Trophoblast cell (in vitro differentiated cells and primary cell): ENCODE measurements at regions not wholly inside any gene's neighbourhood (a gene's known extent, or its start where the extent isn't known, plus 50 kb on each side); places are given as distances from the start of the nearest gene placed in this dataset.
A peak's percentile ranks its signal among the peaks of the same experiment; 100 is the strongest.

ENCODE experiments used
- DNase-seq, 2 donors: peaks; one replicate each; pipeline ENCODE4 v3.0.0-alpha.2; 2016
- H2AFZ ChIP-seq: 2 replicates; pipeline ENCODE4 v1.6.1; 2013; ENCODE audit warnings: low read length, moderate library complexity, mild to moderate bottlenecking; ENCODE audit not compliant: insufficient read depth, poor library complexity
- H2AK5ac ChIP-seq: 2 replicates; pipeline ENCODE4 v1.6.1; 2013; ENCODE audit warnings: mild to moderate bottlenecking, low read length
- H2BK120ac ChIP-seq: 2 replicates; pipeline ENCODE4 v1.6.1; 2013; ENCODE audit warnings: low read length, mild to moderate bottlenecking, moderate library complexity; ENCODE audit not compliant: insufficient read depth, poor library complexity
- H2BK12ac ChIP-seq: 2 replicates; pipeline ENCODE4 v1.6.1; 2013; ENCODE audit warnings: mild to moderate bottlenecking, low read length, moderate library complexity
- H2BK5ac ChIP-seq: 2 replicates; pipeline ENCODE4 v1.6.1; 2013; ENCODE audit warnings: low read length, low read depth, moderate library complexity, mild to moderate bottlenecking; ENCODE audit not compliant: poor library complexity
- H3K14ac ChIP-seq: 2 replicates; pipeline ENCODE4 v1.6.1; 2013; ENCODE audit warnings: mild to moderate bottlenecking, low read length
- H3K18ac ChIP-seq: 2 replicates; pipeline ENCODE4 v1.6.1; 2013; ENCODE audit warnings: mild to moderate bottlenecking, low read length
- H3K23ac ChIP-seq: 2 replicates; pipeline ENCODE4 v1.6.1; 2013; ENCODE audit warnings: low read length
- H3K27ac ChIP-seq: 2 replicates; pipeline ENCODE4 v1.5.1; 2013; ENCODE audit warnings: low read depth, mild to moderate bottlenecking, inconsistent platforms, low read length, moderate library complexity
- H3K27me3 ChIP-seq: 2 replicates; pipeline ENCODE4 v1.6.1; 2013; ENCODE audit warnings: inconsistent platforms, mild to moderate bottlenecking, low read length, moderate library complexity; ENCODE audit not compliant: insufficient read depth
- H3K36me3 ChIP-seq, 2 experiments: 1 replicate in 1 of 2; 2 replicates in 1 of 2; pipeline ENCODE4 v1.6.1; 2013; ENCODE audit warnings: low read length in 2 of 2, mild to moderate bottlenecking in 2 of 2, moderate library complexity in 1 of 2; ENCODE audit not compliant: insufficient read depth in 2 of 2, control insufficient read depth in 1 of 2
- H3K4ac ChIP-seq: 2 replicates; pipeline ENCODE4 v1.6.1; 2013; ENCODE audit warnings: low read depth, mild to moderate bottlenecking, low read length, moderate library complexity
- H3K4me1 ChIP-seq, 2 experiments: 1 replicate in 1 of 2; 2 replicates in 1 of 2; pipeline ENCODE4 v1.6.1; 2013; ENCODE audit warnings: low read length in 2 of 2, mild to moderate bottlenecking in 2 of 2, moderate library complexity in 1 of 2; ENCODE audit not compliant: insufficient read depth in 2 of 2, control insufficient read depth in 1 of 2
- H3K4me2 ChIP-seq: 2 replicates; pipeline ENCODE4 v1.6.1; 2013; ENCODE audit warnings: inconsistent platforms, mild to moderate bottlenecking, low read length, moderate library complexity
- H3K4me3 ChIP-seq: 2 replicates; pipeline ENCODE4 v1.5.1; 2013; ENCODE audit warnings: mild to moderate bottlenecking, low read depth, low read length, inconsistent platforms
- H3K79me1 ChIP-seq: one replicate; pipeline ENCODE4 v1.6.1; 2013; ENCODE audit warnings: low read length
- H3K79me2 ChIP-seq: 2 replicates; pipeline ENCODE4 v1.6.1; 2013; ENCODE audit warnings: low read length, mild to moderate bottlenecking; ENCODE audit not compliant: control insufficient read depth, insufficient read depth, poor library complexity
- H3K9ac ChIP-seq: 2 replicates; pipeline ENCODE4 v1.6.1; 2013; ENCODE audit warnings: mild to moderate bottlenecking, low read length
- H3K9me3 ChIP-seq: 2 replicates; pipeline ENCODE4 v1.6.1; 2013; ENCODE audit warnings: low read depth, mild to moderate bottlenecking, control low read depth, inconsistent platforms, low read length; ENCODE audit not compliant: insufficient read depth
- H4K12ac ChIP-seq: 2 replicates; pipeline ENCODE4 v1.6.1; 2013; ENCODE audit warnings: low read depth, mild to moderate bottlenecking, low read length, moderate library complexity
- H4K8ac ChIP-seq: 2 replicates; pipeline ENCODE4 v1.6.1; 2013; ENCODE audit warnings: low read depth, mild to moderate bottlenecking, low read length, moderate library complexity
- H4K91ac ChIP-seq: one replicate; pipeline ENCODE4 v1.6.1; 2013; ENCODE audit warnings: low read depth, mild to moderate bottlenecking, low read length, moderate library complexity
- WGBS: extraction: QIAGEN DNeasy Blood & Tissue Kit; methylation state at CpG from one replicate; pipeline ENCODE4 v1.1.7; 2013; ENCODE audit warnings: missing lambda C conversion rate; ENCODE audit not compliant: insufficient read length, insufficient coverage; ENCODE audit errors: extremely low coverage; 5-methylcytosine and 5-hydroxymethylcytosine counted together

DNA sequence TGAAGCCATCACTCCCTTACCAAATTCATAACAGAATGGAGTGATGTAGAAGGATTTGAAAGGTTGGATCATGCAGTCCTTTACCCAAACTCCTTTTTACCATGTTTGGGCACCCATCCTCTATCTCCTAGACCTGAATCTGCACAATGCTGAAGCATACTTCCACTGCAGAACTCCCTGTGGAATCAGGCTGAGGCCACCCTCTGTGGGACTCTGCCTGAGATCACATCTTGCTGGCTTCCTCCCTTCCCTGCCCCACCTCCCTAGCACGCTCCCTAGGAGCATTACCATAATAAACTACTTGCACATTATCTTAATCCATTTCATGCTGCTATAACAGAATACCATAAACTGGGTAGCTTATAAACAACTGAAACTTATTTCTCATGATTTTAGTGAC is 68.4 kb upstream of the VSTM2B start:
- peaks cover 6% of the 10 kb centered on the region for H3K9me3 ChIP-seq
- no peak overlapping the region for H3K23ac ChIP-seq
- no peaks in the 10 kb centered on the region for H3K4me1 ChIP-seq
- H2BK120ac ChIP-seq: no peak overlapping the region
- no peak overlapping the region for H2BK12ac ChIP-seq
- H3K18ac ChIP-seq: no peak overlapping the region
- H2AFZ ChIP-seq: no peak overlapping the region
- no peak overlapping the region for H4K91ac ChIP-seq
- no peak overlapping the region for H2BK5ac ChIP-seq
- H3K27ac ChIP-seq: no peak overlapping the region
- no peaks in the 10 kb centered on the region for H3K27me3 ChIP-seq
- H3K14ac ChIP-seq: no peak overlapping the region
- H2AK5ac ChIP-seq: no peak overlapping the region
- no peak overlapping the region for H3K4me3 ChIP-seq
- H3K9ac ChIP-seq: no peak overlapping the region
- no peaks in the 10 kb centered on the region for H3K79me2 ChIP-seq
- no peak overlapping the region for H3K4me2 ChIP-seq
- no peaks in the 10 kb centered on the region for H3K36me3 ChIP-seq
- no peaks in the 10 kb centered on the region for H3K79me1 ChIP-seq
- DNase-seq: no peak
- H4K8ac ChIP-seq: no peak overlapping the region
- no CpG with 5 or more reads among the region's 1 CpG for WGBS
- no peak overlapping the region for H4K12ac ChIP-seq
- H3K4ac ChIP-seq: no peak overlapping the region

DNA sequence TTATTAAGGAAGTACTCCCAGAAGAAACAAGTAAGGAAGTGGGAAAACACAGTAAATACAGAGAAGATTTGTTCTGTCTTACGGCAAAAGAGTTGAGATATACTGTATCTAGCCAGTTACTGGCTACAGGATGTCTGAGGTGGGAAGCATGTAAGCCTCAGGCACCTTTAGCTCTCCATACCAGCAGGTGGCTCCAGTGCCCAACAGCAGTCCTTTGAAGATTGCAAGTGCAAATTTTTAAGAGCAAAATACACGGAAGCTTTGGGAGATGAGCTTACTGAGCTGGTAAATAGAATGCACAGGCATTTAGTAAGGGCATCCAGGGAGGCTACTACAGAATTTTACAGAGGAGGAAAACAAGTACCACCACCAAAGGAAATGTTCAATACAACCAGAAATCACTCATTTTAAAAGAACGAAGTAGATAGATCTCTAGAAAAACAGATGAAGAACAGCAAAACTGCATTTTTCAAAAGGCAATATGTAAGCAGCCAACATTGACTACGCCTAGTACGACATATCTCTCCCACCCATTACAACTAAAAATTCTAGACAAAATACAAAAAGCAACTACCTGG is 57.9 kb upstream of the VSTM2B start:
- H4K12ac ChIP-seq: no peak overlapping the region
- H3K18ac ChIP-seq: no peak overlapping the region
- no peaks in the 10 kb centered on the region for H3K79me1 ChIP-seq
- no peak overlapping the region for H2AK5ac ChIP-seq
- H3K79me2 ChIP-seq: no peaks in the 10 kb centered on the region
- H3K4me2 ChIP-seq: no peak overlapping the region
- no peak overlapping the region for H3K4ac ChIP-seq
- H3K14ac ChIP-seq: no peak overlapping the region
- no peak overlapping the region for H3K23ac ChIP-seq
- H3K36me3 ChIP-seq: no peaks in the 10 kb centered on the region
- no peak overlapping the region for H2BK12ac ChIP-seq
- no peaks in the 10 kb centered on the region for H3K9me3 ChIP-seq
- no peak overlapping the region for H2AFZ ChIP-seq
- no peak overlapping the region for H2BK120ac ChIP-seq
- no CpG with 5 or more reads among the region's 5 CpGs for WGBS
- H3K4me1 ChIP-seq: no peaks in the 10 kb centered on the region
- H3K27me3 ChIP-seq: no peaks in the 10 kb centered on the region
- H4K8ac ChIP-seq: no peak overlapping the region
- H3K4me3 ChIP-seq: no peak overlapping the region
- no peak overlapping the region for H4K91ac ChIP-seq
- peak; percentile 13 to 21 for DNase-seq
- no peak overlapping the region for H2BK5ac ChIP-seq
- no peak overlapping the region for H3K27ac ChIP-seq
- H3K9ac ChIP-seq: no peak overlapping the region

DNA sequence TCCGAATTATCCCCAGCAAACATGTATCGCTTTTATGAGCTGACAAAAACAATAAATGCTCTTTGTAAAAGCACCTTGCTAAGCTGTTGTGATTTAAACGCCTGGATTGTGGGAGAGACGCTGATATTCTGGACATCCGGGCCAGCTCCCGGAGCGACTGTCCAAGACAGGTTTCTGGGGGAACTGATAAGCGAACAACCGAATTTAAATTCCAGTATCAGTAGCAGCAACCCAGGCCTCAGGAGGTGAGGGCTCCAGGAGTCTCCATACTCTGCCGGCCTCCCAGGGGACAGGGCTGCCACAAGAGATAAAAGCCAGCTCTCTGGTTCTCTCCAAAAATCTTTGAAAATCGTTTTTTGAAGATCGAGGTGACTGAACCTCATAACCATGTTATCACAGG is 50.3 kb upstream of the VSTM2B start:
- Histone ChIP-seq H2AK5ac (no peak overlapping the region), H3K79me2 (no peaks in the 10 kb centered on the region), H3K27ac (no peak overlapping the region), H2BK5ac (no peak overlapping the region), H4K12ac (no peak overlapping the region), H3K4me3 (no peak overlapping the region), H4K8ac (no peak overlapping the region), H3K36me3 (no peaks in the 10 kb centered on the region), H3K4ac (no peak overlapping the region), H3K4me1 (no peaks in the 10 kb centered on the region), H3K14ac (no peak overlapping the region), H3K79me1 (no peaks in the 10 kb centered on the region), H2BK12ac (no peak overlapping the region), H2AFZ (no peak overlapping the region), H3K23ac (no peak overlapping the region), H3K27me3 (no peaks in the 10 kb centered on the region), H2BK120ac (no peak overlapping the region), H4K91ac (no peak overlapping the region), H3K18ac (no peak overlapping the region), H3K4me2 (no peak overlapping the region), H3K9me3 (peaks cover 7% of the 10 kb centered on the region), H3K9ac (no peak overlapping the region)
- no CpG with 5 or more reads among the region's 12 CpGs for WGBS
- no peak for DNase-seq
